HG03025 (cell line): ENCODE measurements at regions not wholly inside any gene's neighbourhood (a gene's known extent, or its start where the extent isn't known, plus 50 kb on each side); places are given as distances from the start of the nearest gene placed in this dataset.

Experiments
- ATAC-seq: cut with Tn5 transposase; IDR thresholded peaks from one replicate; pipeline ENCODE4 v1.9.1; 2021; ENCODE audit warnings: mild to moderate bottlenecking, moderate library complexity; ENCODE audit not compliant: unreplicated experiment, low FRiP score

DNA sequence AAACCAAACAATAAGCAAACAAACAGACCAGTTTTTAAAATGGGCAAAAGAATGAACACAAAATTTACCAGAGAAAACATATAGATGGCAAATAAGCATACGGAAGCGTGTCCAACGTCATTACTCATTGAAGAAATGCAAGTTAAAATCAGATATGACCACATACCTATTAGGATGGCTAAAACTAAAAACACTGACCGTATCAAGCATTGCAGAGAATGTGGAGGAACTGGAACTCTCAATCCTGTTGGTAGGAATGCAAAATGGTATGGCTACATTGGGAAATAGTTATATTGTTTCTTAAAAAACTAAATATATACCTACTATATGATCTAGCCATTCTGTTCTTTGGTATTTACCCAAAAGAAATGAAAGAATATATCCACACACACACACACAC, 129.4 kb upstream of the ACO1 start:
- no peak for ATAC-seq

GRCh38 chr9:32258482-32258881, 126.0 kb upstream of the ACO1 start:
- no peak for ATAC-seq

DNA sequence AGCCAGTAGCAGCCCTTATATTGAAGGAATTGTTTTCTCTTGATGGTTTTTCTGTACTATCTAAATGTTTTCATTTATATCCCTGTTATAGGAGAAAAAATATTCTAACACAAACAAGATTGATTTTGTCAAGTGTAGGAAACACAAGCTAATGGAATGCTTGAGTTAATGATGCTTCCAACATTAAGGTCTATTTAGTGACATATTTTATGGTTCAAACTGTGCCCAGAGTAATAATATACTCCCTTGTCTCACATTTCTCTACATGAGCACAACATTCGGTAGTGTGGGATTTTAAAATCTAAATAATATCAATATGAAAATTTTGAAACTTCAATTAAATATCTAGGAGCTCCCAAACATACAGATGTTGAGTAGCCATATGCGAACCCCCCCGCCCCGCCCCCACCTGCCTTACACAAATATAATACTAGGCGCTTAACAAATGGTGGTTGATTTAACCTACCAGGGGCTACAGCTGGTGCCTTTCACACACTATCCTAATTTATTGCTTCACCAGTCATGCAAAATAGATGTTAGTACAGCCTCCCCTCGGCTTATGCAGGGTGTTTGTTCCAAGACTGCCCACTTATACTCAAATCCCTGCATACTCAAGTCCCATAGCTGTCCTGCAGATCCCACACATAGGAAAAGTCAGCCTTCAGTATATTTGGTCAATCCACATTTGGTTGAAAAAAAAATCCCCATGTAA, 124.1 kb upstream of the ACO1 start:
- no peak for ATAC-seq

- no peak for ATAC-seq
Measured at GRCh38 chr9:32264170-32264864, 120.1 kb upstream of the ACO1 start.

- ATAC-seq, result no peak
Measured at GRCh38 chr9:32265037-32265436, 119.4 kb upstream of the ACO1 start.

DNA sequence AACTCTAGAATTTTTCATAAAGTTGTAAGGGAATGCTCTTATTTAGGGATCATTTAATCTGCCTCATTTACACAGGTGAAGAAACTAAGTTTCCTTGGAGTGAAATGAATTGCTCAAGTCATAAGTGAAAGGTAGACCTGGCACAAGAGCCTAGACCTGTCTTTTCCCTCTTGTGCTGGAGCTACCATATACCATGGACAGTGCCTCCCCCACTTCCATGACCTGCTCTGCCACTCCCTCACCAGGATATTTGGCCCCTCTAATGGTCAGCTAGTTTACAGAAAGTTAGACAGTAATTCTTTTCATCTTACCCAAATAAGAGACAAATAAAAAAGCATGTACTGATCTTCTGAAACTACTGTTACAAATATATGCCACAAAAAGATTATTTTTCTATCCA, 105.5 kb upstream of the ACO1 start:
- no peak for ATAC-seq

- ATAC-seq, result no peak
Measured at GRCh38 chr9:32289756-32290155, 94.7 kb upstream of the ACO1 start.

DNA sequence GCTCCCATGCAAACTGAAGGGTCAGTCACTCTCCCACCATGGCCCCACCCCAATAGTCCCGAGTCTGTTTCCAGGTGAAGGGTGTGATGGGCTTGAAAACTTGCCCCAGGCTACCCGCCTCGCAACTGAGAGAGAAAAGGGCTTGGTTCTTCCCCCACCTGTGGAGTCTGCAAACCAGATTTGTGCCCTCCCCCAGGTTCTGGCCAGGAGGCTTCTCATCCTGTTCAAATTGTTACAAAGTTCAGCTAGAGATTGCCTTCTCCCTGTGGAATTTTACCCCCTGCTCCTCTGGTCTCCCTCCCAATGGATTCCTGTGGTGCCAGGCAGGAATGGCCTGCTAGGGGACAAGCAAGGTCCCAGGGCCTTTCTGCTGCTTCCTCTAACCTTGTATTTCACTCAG, 93.1 kb upstream of the ACO1 start:
- no peak for ATAC-seq

- ATAC-seq, result no peak
Measured at GRCh38 chr9:32292611-32293010, 91.8 kb upstream of the ACO1 start.

- no peak for ATAC-seq
Measured at GRCh38 chr9:32293091-32293490, 91.4 kb upstream of the ACO1 start.

- ATAC-seq, result no peak
Measured at GRCh38 chr9:32294106-32294505, 90.3 kb upstream of the ACO1 start.

DNA sequence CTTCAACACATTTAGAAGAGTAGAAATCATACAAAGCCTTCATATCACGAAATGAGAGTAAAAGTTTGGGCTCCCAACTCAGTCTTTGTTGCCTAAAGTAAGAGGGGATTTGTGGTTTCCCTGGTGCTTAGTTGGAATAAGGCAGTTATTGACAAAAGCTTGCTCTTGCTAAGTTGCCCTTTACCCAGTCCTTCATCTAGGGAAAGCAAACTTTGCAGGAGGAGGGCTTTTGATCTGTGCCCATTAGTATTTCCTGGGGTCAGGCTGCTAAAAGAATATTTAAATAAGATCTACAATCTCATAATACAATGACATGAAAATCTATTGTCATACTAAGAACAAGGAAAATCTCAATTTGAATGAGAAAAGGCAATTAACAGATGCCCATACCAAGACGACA, 84.1 kb upstream of the ACO1 start:
- ATAC-seq, result no peak

DNA sequence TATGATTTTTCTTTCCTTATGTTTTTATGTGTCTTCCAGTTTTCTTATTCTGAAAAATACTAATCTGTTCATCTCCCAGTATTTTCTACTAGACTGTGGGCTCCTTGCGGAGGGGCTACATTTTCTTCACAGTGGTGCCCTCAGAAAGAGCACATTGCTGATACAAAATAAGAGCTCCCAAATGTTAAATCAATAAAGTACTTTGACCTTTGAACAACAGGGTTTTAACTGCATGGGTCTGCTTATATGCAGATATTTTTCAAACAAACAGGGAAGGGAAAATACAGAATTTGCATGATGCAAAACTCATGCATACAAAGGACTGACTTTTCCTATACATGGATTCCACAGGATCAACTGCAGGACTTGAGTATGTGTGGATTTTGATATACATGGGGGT, 79.9 kb upstream of the ACO1 start:
- ATAC-seq, result no peak

GRCh38 chr9:32306006-32306405, 78.4 kb upstream of the ACO1 start:
- no peak for ATAC-seq

- no peak for ATAC-seq
Measured at GRCh38 chr9:32319312-32319929, 65.0 kb upstream of the ACO1 start.

- no peak for ATAC-seq
Measured at GRCh38 chr9:32322622-32323021, 61.8 kb upstream of the ACO1 start.

- ATAC-seq, result no peak
Measured at GRCh38 chr9:32326146-32326545, 58.3 kb upstream of the ACO1 start.

DNA sequence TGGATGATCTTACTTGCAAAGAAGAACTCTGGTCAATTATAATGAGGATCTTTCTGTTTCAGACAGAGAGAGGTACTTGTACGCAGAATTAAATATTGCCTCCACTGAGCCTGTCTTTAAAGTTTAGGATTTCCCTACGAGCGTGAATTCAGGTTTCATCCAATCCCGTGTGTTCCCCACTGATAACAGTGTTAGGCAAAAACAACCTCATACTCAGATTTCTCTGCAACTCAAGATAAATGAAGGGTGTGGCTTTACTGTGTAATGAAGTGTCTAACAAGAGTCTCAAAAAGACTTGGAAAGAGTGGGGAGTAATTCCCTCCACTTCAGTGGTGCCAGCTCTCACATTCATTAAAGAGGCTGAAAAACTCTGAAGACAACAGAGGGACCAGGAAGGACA, 53.2 kb upstream of the ACO1 start:
- no peak for ATAC-seq

DNA sequence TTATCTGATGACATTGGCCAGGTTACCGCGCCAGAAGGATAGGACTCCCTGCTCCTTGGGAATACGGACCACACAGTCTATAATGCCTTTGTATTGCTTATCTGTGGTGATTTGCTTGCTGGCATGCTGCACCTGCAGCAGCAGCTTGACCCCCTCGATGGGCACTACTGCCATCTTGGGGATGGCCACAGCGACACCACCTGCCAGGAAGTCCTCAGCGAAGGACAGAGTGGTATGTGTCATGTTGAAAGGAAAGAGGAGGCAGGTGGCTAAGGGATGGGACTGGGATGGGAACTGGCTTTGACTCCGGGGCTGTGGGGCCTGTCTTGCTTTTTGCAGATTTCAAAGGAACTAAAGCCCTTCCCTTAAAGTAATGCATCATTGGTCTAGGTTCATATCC, 50.3 kb upstream of the ACO1 start:
- no peak for ATAC-seq
